H9 (cell line): ENCODE measurements at regions not wholly inside any gene's neighbourhood (a gene's known extent, or its start where the extent isn't known, plus 50 kb on each side); places are given as distances from the start of the nearest gene placed in this dataset.

Source experiments
- DNase-seq: peaks from one replicate; pipeline ENCODE4 v3.0.0-alpha.2; 2017
- H2AFZ ChIP-seq: one replicate; pipeline ENCODE4 v1.6.1; 2013; ENCODE audit warnings: mild to moderate bottlenecking, low read length, control low read depth, moderate library complexity
- H2AK5ac ChIP-seq: 2 replicates; pipeline ENCODE4 v1.6.1; 2013; ENCODE audit warnings: low read length, control low read depth, mixed read lengths; ENCODE audit not compliant: insufficient read length
- H2BK120ac ChIP-seq: one replicate; pipeline ENCODE4 v1.6.1; 2013; ENCODE audit warnings: low read depth, mild to moderate bottlenecking, low read length, control low read depth, inconsistent platforms; ENCODE audit not compliant: poor library complexity, severe bottlenecking
- H2BK12ac ChIP-seq: 2 replicates; pipeline ENCODE4 v1.6.1; 2013; ENCODE audit warnings: low read length, control low read depth, mixed read lengths, low read depth; ENCODE audit not compliant: insufficient read length
- H2BK15ac ChIP-seq: 2 replicates; pipeline ENCODE4 v1.6.1; 2013; ENCODE audit warnings: low read depth, low read length, control low read depth
- H2BK20ac ChIP-seq: one replicate; pipeline ENCODE4 v1.6.1; 2013; ENCODE audit warnings: low read depth, mild to moderate bottlenecking, low read length, control low read depth, inconsistent platforms; ENCODE audit not compliant: poor library complexity, severe bottlenecking
- H2BK5ac ChIP-seq: 2 replicates; pipeline ENCODE4 v1.6.1; 2013; ENCODE audit warnings: low read length, control low read depth, mixed read lengths; ENCODE audit not compliant: insufficient read length
- H3K14ac ChIP-seq: 2 replicates; pipeline ENCODE4 v1.6.1; 2013; ENCODE audit warnings: low read length, control low read depth; ENCODE audit not compliant: insufficient read depth
- H3K18ac ChIP-seq: 2 replicates; pipeline ENCODE4 v1.6.1; 2013; ENCODE audit warnings: low read depth, mild to moderate bottlenecking, mixed read lengths, low read length, control low read depth; ENCODE audit not compliant: insufficient read length
- H3K23ac ChIP-seq: 2 replicates; pipeline ENCODE4 v1.6.1; 2013; ENCODE audit warnings: low read length, control low read depth, mixed read lengths, low read depth; ENCODE audit not compliant: insufficient read length
- H3K23me2 ChIP-seq: 2 replicates; pipeline ENCODE4 v1.6.1; 2013; ENCODE audit warnings: low read depth, mild to moderate bottlenecking, mixed read lengths, low read length, control low read depth; ENCODE audit not compliant: insufficient read length, poor library complexity, severe bottlenecking
- H3K27ac ChIP-seq: 2 replicates; pipeline ENCODE4 v1.5.1; 2013; ENCODE audit warnings: low read length, control low read depth, mixed read lengths, low read depth; ENCODE audit not compliant: insufficient read length
- H3K27me3 ChIP-seq: 2 replicates; pipeline ENCODE4 v1.6.1; 2013; ENCODE audit warnings: low read length, control low read depth, inconsistent platforms; ENCODE audit not compliant: insufficient read depth
- H3K4ac ChIP-seq: 2 replicates; pipeline ENCODE4 v1.6.1; 2013; ENCODE audit warnings: low read depth, mild to moderate bottlenecking, control low read depth, inconsistent platforms, low read length, moderate library complexity
- H3K4me1 ChIP-seq: 2 replicates; pipeline ENCODE4 v1.6.1; 2013; ENCODE audit warnings: low read length, control low read depth, inconsistent platforms; ENCODE audit not compliant: insufficient read depth
- H3K4me2 ChIP-seq: 2 replicates; pipeline ENCODE4 v1.6.1; 2013; ENCODE audit warnings: low read length, control low read depth, mixed read lengths; ENCODE audit not compliant: insufficient read length, insufficient read depth
- H3K56ac ChIP-seq: 2 replicates; pipeline ENCODE4 v1.6.1; 2013; ENCODE audit warnings: low read depth, mild to moderate bottlenecking, mixed read lengths, low read length, control low read depth; ENCODE audit not compliant: insufficient read length
- H3K79me1 ChIP-seq: 2 replicates; pipeline ENCODE4 v1.6.1; 2013; ENCODE audit warnings: low read depth, mild to moderate bottlenecking, moderate library complexity, low read length, control low read depth, inconsistent platforms; ENCODE audit not compliant: insufficient read depth, poor library complexity, severe bottlenecking
- H3K79me2 ChIP-seq: 2 replicates; pipeline ENCODE4 v1.6.1; 2013; ENCODE audit warnings: low read length, control low read depth, inconsistent platforms; ENCODE audit not compliant: insufficient read depth
- H3K9ac ChIP-seq: 2 replicates; pipeline ENCODE4 v1.6.1; 2013; ENCODE audit warnings: low read length, control low read depth, mixed read lengths; ENCODE audit not compliant: insufficient read length; ENCODE audit errors: extremely low read depth
- H3K9me3 ChIP-seq: one replicate; pipeline ENCODE4 v1.6.1; 2013; ENCODE audit warnings: low read depth, low read length, inconsistent platforms; ENCODE audit not compliant: control insufficient read depth
- H3T11ph ChIP-seq: one replicate; pipeline ENCODE4 v1.6.1; 2013; ENCODE audit warnings: mild to moderate bottlenecking, low read length, control low read depth, inconsistent platforms
- H4K20me1 ChIP-seq: one replicate; pipeline ENCODE4 v1.6.1; 2013; ENCODE audit not compliant: control insufficient read depth, insufficient read length, insufficient read depth
- H4K5ac ChIP-seq: 2 replicates; pipeline ENCODE4 v1.6.1; 2013; ENCODE audit warnings: low read depth, mild to moderate bottlenecking, mixed read lengths, low read length, control low read depth; ENCODE audit not compliant: insufficient read length
- H4K8ac ChIP-seq: replicated peaks from 2 replicates; pipeline ENCODE4 v1.6.1; 2013; ENCODE audit warnings: low read length, control low read depth, mixed read lengths, low read depth; ENCODE audit not compliant: insufficient read length
- H4K91ac ChIP-seq: 2 replicates; pipeline ENCODE4 v1.6.1; 2013; ENCODE audit warnings: low read depth, mild to moderate bottlenecking, moderate library complexity, mixed read lengths, low read length, control low read depth; ENCODE audit not compliant: insufficient read length
- H3K27ac Mint-ChIP-seq, 3 experiments: 2 replicates in 2 of 3; 3 replicates in 1 of 3; pipeline ENCODE4 v1.8.0; 2020 to 2021; ENCODE audit warnings: mixed read lengths in 3 of 3, mild to moderate bottlenecking in 1 of 3, moderate library complexity in 1 of 3
- H3K27me3 Mint-ChIP-seq: 2 replicates; pipeline ENCODE4 v1.8.0; 2021; ENCODE audit warnings: low read depth, mild to moderate bottlenecking, moderate library complexity, mixed read lengths
- H3K36me3 Mint-ChIP-seq, 3 experiments: 2 replicates in 2 of 3; 3 replicates in 1 of 3; pipeline ENCODE4 v1.8.0; 2020 to 2021; ENCODE audit warnings: low read depth in 3 of 3, mixed read lengths in 3 of 3; ENCODE audit not compliant: insufficient read depth in 1 of 3
- H3K4me1 Mint-ChIP-seq, 2 experiments: 2 replicates each; pipeline ENCODE4 v1.8.0; 2020; ENCODE audit warnings: mixed read lengths in 2 of 2
- H3K4me3 Mint-ChIP-seq, 2 experiments: 2 replicates in 1 of 2; 3 replicates in 1 of 2; pipeline ENCODE4 v1.8.0; 2020 to 2021; ENCODE audit warnings: mild to moderate bottlenecking in 2 of 2, mixed read lengths in 2 of 2, moderate library complexity in 1 of 2
- H3K9me3 Mint-ChIP-seq, 2 experiments: 2 replicates in 1 of 2; 3 replicates in 1 of 2; pipeline ENCODE4 v1.8.0; 2020; ENCODE audit warnings: mild to moderate bottlenecking in 2 of 2, mixed read lengths in 2 of 2, moderate library complexity in 1 of 2
- WGBS: extraction: QIAGEN DNeasy Blood & Tissue Kit; methylation state at CpG from one replicate; pipeline ENCODE4 v1.1.7; 2013; ENCODE audit warnings: missing lambda C conversion rate, low lambda C conversion rate, mixed read lengths; ENCODE audit not compliant: insufficient read length; ENCODE audit errors: extremely low coverage; 5-methylcytosine and 5-hydroxymethylcytosine counted together
- TF ChIP-seq, protein P1 (sequence below): fragments of 200-600 bp; sonication (generic); conservative IDR thresholded peaks from 3 replicates; pipeline ENCODE4 v1.8.0; 2021; ENCODE audit warnings: antibody characterized with exemption, mild to moderate bottlenecking

DNA sequence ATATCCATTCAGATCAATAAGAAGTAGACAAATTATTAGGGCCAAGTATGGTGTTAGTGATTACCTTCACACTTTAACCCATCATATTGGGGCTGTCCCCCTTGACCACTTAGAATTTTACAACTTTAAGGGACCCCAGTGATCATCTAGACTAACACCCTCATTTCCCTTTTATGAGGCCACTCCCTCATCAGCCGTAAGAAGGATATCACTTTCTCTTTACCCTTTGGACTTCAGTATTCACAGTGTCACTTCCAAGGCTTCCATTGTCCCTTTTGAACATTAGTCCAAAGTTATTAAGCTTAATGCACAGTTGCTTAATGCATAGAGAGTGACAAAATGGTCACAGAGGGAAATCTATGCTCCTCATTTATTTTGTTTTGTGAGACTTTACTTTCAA is 172.4 kb upstream of the MPPED2 start:
- Histone ChIP-seq H4K5ac (no peak overlapping the region), H2BK12ac (no peak overlapping the region), H3K14ac (no peak overlapping the region), H2AK5ac (no peak overlapping the region), H3K27me3 (no peaks in the 10 kb centered on the region), H3K23me2 (no peaks in the 10 kb centered on the region), H3K18ac (no peak overlapping the region), H3K56ac (no peak overlapping the region), H2BK15ac (no peak overlapping the region), H4K91ac (no peak overlapping the region), H2BK20ac (no peak overlapping the region), H3K9ac (no peak overlapping the region), H3K79me1 (no peaks in the 10 kb centered on the region), H4K8ac (no peak overlapping the region), H3K23ac (no peak overlapping the region), H3K4me1 (no peaks in the 10 kb centered on the region), H2BK5ac (no peak overlapping the region), H3K9me3 (no peaks in the 10 kb centered on the region), H2BK120ac (no peak overlapping the region), H3K79me2 (no peaks in the 10 kb centered on the region), H3K4me2 (no peak overlapping the region), H3K27ac (no peak overlapping the region), H2AFZ (no peak overlapping the region), H4K20me1 (no peaks in the 10 kb centered on the region), H3T11ph (no peak overlapping the region), H3K4ac (no peak overlapping the region)
- Mint-ChIP-seq H3K4me1 (no peaks in the 10 kb centered on the region), H3K36me3 (peaks cover 0 to 15% (median 6%) of the 10 kb centered on the region in 3 experiments; a peak in 3 of 7 replicates), H3K27me3 (peaks cover 3% of the 10 kb centered on the region; the same call in 1 of the 2 replicates), H3K27ac (no peak overlapping the region), H3K9me3 (peaks cover 13 to 19% of the 10 kb centered on the region in 2 experiments), H3K4me3 (no peak overlapping the region)
- no peak for DNase-seq
- TF ChIP-seq, protein P1, sequence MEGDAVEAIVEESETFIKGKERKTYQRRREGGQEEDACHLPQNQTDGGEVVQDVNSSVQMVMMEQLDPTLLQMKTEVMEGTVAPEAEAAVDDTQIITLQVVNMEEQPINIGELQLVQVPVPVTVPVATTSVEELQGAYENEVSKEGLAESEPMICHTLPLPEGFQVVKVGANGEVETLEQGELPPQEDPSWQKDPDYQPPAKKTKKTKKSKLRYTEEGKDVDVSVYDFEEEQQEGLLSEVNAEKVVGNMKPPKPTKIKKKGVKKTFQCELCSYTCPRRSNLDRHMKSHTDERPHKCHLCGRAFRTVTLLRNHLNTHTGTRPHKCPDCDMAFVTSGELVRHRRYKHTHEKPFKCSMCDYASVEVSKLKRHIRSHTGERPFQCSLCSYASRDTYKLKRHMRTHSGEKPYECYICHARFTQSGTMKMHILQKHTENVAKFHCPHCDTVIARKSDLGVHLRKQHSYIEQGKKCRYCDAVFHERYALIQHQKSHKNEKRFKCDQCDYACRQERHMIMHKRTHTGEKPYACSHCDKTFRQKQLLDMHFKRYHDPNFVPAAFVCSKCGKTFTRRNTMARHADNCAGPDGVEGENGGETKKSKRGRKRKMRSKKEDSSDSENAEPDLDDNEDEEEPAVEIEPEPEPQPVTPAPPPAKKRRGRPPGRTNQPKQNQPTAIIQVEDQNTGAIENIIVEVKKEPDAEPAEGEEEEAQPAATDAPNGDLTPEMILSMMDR = no peak
- WGBS = no CpG with 5 or more reads among the region's 1 CpG
